CD14-positive monocyte (primary cell): ENCODE measurements at regions not wholly inside any gene's neighbourhood (a gene's known extent, or its start where the extent isn't known, plus 50 kb on each side); places are given as distances from the start of the nearest gene placed in this dataset.

Experiments
- DNase-seq, 3 donors: peaks; one replicate each; pipeline ENCODE4 v3.0.0-alpha.2; 2011 to 2022
- H2AFZ ChIP-seq: 2 replicates; pipeline ENCODE4 v1.6.0; 2012; ENCODE audit warnings: mild to moderate bottlenecking, low read depth, low read length, inconsistent platforms; ENCODE audit not compliant: insufficient read depth, poor library complexity, severe bottlenecking
- H3K27ac ChIP-seq, 2 donors: 1 replicate in 1 of 2; 2 replicates in 1 of 2; pipeline ENCODE4 v1.5.1; 2012 to 2013; ENCODE audit warnings: low read length in 2 of 2, control low read depth in 1 of 2, inconsistent platforms in 1 of 2, low read depth in 1 of 2, mild to moderate bottlenecking in 1 of 2
- H3K27me3 ChIP-seq, 2 donors: one replicate each; pipeline versions ENCODE4 v1.6.0 to v1.6.1; 2011 to 2013; ENCODE audit warnings: low read length in 2 of 2; ENCODE audit not compliant: control insufficient read depth in 2 of 2, insufficient read depth in 2 of 2
- H3K36me3 ChIP-seq, 2 donors: replicated peaks in 1 of 2; 1 replicate in 1 of 2; 2 replicates in 1 of 2; pipeline versions ENCODE4 v1.5.1 to v1.6.1; 2012 to 2013; ENCODE audit warnings: low read length in 2 of 2, control low read depth in 1 of 2, inconsistent platforms in 1 of 2, mild to moderate bottlenecking in 1 of 2; ENCODE audit not compliant: insufficient read depth in 2 of 2, control insufficient read depth in 1 of 2
- H3K4me1 ChIP-seq, 2 donors: 1 replicate in 1 of 2; 2 replicates in 1 of 2; pipeline versions ENCODE4 v1.5.1 to v1.6.1; 2012 to 2013; ENCODE audit warnings: low read length in 2 of 2, control low read depth in 1 of 2, inconsistent platforms in 1 of 2, mild to moderate bottlenecking in 1 of 2, moderate library complexity in 1 of 2; ENCODE audit not compliant: insufficient read depth in 2 of 2, control insufficient read depth in 1 of 2
- H3K4me2 ChIP-seq: replicated peaks from 2 replicates; pipeline ENCODE3; 2012; ENCODE audit warnings: low read length, moderate library complexity, mild to moderate bottlenecking; ENCODE audit not compliant: poor library complexity, severe bottlenecking; ENCODE audit errors: extremely low read depth
- H3K4me3 ChIP-seq, 3 experiments: fragments of 200-600 bp in 1 of 3; sonication (generic) in 1 of 3; replicated peaks in 1 of 3; 1 replicate in 2 of 3; 2 replicates in 1 of 3; pipeline ENCODE4 v1.5.1; 2011 to 2013; ENCODE audit warnings: low read length in 3 of 3, mild to moderate bottlenecking in 3 of 3, control low read depth in 2 of 3, low read depth in 2 of 3, inconsistent platforms in 1 of 3, moderate library complexity in 1 of 3
- H3K79me2 ChIP-seq: 2 replicates; pipeline ENCODE4 v1.6.0; 2012; ENCODE audit warnings: mild to moderate bottlenecking, control low read depth, inconsistent platforms, low read length, moderate library complexity; ENCODE audit not compliant: insufficient read depth
- H3K9ac ChIP-seq: 2 replicates; pipeline ENCODE4 v1.6.0; 2017; ENCODE audit warnings: low read length, mild to moderate bottlenecking; ENCODE audit not compliant: insufficient read depth, poor library complexity, severe bottlenecking
- H3K9me3 ChIP-seq, 2 donors: replicated peaks in 1 of 2; 1 replicate in 1 of 2; 2 replicates in 1 of 2; pipeline versions ENCODE4 v1.5.1 to v1.6.1; 2012 to 2013; ENCODE audit warnings: low read length in 2 of 2, control low read depth in 1 of 2; ENCODE audit not compliant: control insufficient read depth in 1 of 2, insufficient read depth in 1 of 2
- H4K20me1 ChIP-seq: 2 replicates; pipeline ENCODE4 v1.6.0; 2012; ENCODE audit warnings: mild to moderate bottlenecking, low read length, control low read depth, moderate library complexity; ENCODE audit not compliant: insufficient read depth
- H3K27ac Mint-ChIP-seq, 7 donors: one replicate each; pipeline ENCODE4 v1.8.0; 2020; ENCODE audit warnings: mild to moderate bottlenecking in 7 of 7, mixed read lengths in 7 of 7, moderate library complexity in 6 of 7, inconsistent platforms in 2 of 7
- H3K27me3 Mint-ChIP-seq, 3 donors: one replicate each; pipeline ENCODE4 v1.8.0; 2021 to 2022; ENCODE audit warnings: low read depth in 3 of 3, mild to moderate bottlenecking in 3 of 3, mixed read lengths in 3 of 3, moderate library complexity in 3 of 3, inconsistent platforms in 1 of 3
- H3K36me3 Mint-ChIP-seq, 2 donors: one replicate each; pipeline ENCODE4 v1.8.0; 2020; ENCODE audit warnings: mixed read lengths in 2 of 2, inconsistent platforms in 1 of 2, mild to moderate bottlenecking in 1 of 2
- H3K4me1 Mint-ChIP-seq: one replicate; pipeline ENCODE4 v1.8.0; 2020; ENCODE audit warnings: mild to moderate bottlenecking, mixed read lengths
- H3K4me3 Mint-ChIP-seq, 2 donors: one replicate each; pipeline ENCODE4 v1.8.0; 2020; ENCODE audit warnings: mild to moderate bottlenecking in 2 of 2, mixed read lengths in 2 of 2, moderate library complexity in 1 of 2
- H3K9me3 Mint-ChIP-seq, 7 donors: one replicate each; pipeline ENCODE4 v1.8.0; 2020 to 2022; ENCODE audit warnings: mixed read lengths in 7 of 7, mild to moderate bottlenecking in 6 of 7, moderate library complexity in 6 of 7, inconsistent platforms in 2 of 7
- CTCF ChIP-seq: fragments of 200-600 bp; IDR thresholded peaks from one replicate; pipeline ENCODE4 v1.8.0; 2022; ENCODE audit warnings: antibody characterized with exemption, mild to moderate bottlenecking
- WGBS: methylation state at CpG from one replicate; pipeline ENCODE4 v1.1.5; 2013; ENCODE audit warnings: missing lambda C conversion rate; ENCODE audit not compliant: insufficient coverage; 5-methylcytosine and 5-hydroxymethylcytosine counted together
- intact Hi-C, 2 donors: fragments of 100-400 bp; cut with micrococcal nuclease; formaldehyde crosslinking; loops; one replicate each; pipeline versions ENCODE4 v1.15.0 to v1.15.1; 2023

GRCh38 chr12:108053512-108053911 is 75.6 kb upstream of the WSCD2 start:
- H3K4me2 ChIP-seq, result no peak overlapping the region
- H3K79me2 ChIP-seq, result no peaks in the 10 kb centered on the region
- no peak overlapping the region for H3K4me3 ChIP-seq
- H3K27me3 ChIP-seq, result peaks cover 9 to 21% of the 10 kb centered on the region in 2 donors
- Mint-ChIP-seq H3K9me3 (peaks cover 0 to 2% (median 0%) of the 10 kb centered on the region in 7 donors), H3K27ac (no peak overlapping the region), H3K4me3 (no peak overlapping the region), H3K27me3 (peaks cover 9 to 42% (median 25%) of the 10 kb centered on the region in 3 donors), H3K4me1 (no peaks in the 10 kb centered on the region), H3K36me3 (no peaks in the 10 kb centered on the region)
- no peaks in the 10 kb centered on the region for H3K9me3 ChIP-seq
- no peak overlapping the region for H2AFZ ChIP-seq
- H3K27ac ChIP-seq, result no peak overlapping the region
- TF ChIP-seq CTCF, result no peak
- DNase-seq, result no peak
- H3K36me3 ChIP-seq, result no peaks in the 10 kb centered on the region
- H3K4me1 ChIP-seq, result no peaks in the 10 kb centered on the region
- intact Hi-C loops, result no loop called here
- WGBS, result 82% methylated on average over 2 of the region's 3 CpGs
- H3K9ac ChIP-seq, result no peak overlapping the region
- H4K20me1 ChIP-seq, result no peaks in the 10 kb centered on the region

DNA sequence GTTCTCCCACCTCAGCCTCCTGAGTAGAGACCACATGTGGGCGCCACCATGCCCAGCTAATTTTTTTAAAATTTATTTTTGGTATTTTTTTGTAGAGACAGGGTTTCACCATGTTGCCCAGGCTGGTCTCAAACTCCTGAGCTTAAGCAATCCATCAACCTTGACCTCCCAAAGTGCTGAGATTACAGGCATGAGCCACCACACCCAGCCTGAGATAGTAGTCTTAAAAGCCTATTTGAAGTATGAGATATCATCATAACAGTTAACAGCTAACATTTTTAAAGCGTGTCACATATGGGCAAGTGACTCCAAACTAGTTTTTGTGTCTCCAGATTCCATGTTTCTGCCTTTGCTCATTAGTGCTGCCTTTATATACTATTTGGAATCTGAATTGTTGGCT is 74.6 kb upstream of the WSCD2 start:
- H3K4me2 ChIP-seq, result no peak overlapping the region
- H2AFZ ChIP-seq, result no peak overlapping the region
- no CpG with 5 or more reads among the region's 2 CpGs for WGBS
- no peak overlapping the region for H3K4me3 ChIP-seq
- H3K9me3 ChIP-seq, result no peaks in the 10 kb centered on the region
- no peak overlapping the region for H3K4me3 Mint-ChIP-seq
- intact Hi-C loops, result no loop called here
- peaks cover 9 to 39% (median 19%) of the 10 kb centered on the region in 3 donors for H3K27me3 Mint-ChIP-seq
- peaks cover 0 to 2% (median 0%) of the 10 kb centered on the region in 7 donors for H3K9me3 Mint-ChIP-seq
- H3K4me1 Mint-ChIP-seq, result no peaks in the 10 kb centered on the region
- H3K27me3 ChIP-seq, result peaks cover 6 to 21% of the 10 kb centered on the region in 2 donors
- H3K27ac ChIP-seq, result no peak overlapping the region
- H4K20me1 ChIP-seq, result no peaks in the 10 kb centered on the region
- no peaks in the 10 kb centered on the region for H3K79me2 ChIP-seq
- TF ChIP-seq CTCF, result no peak
- DNase-seq, result no peak
- H3K36me3 Mint-ChIP-seq, result no peaks in the 10 kb centered on the region
- H3K36me3 ChIP-seq, result no peaks in the 10 kb centered on the region
- H3K27ac Mint-ChIP-seq, result no peak overlapping the region
- no peak overlapping the region for H3K9ac ChIP-seq
- no peaks in the 10 kb centered on the region for H3K4me1 ChIP-seq
